GM18868 (cell line): ENCODE measurements at regions not wholly inside any gene's neighbourhood (a gene's known extent, or its start where the extent isn't known, plus 50 kb on each side); places are given as distances from the start of the nearest gene placed in this dataset.
"Not testable (repeated sequence)": the region's sequence is repeated elsewhere in the genome, so short reads cannot be mapped to it uniquely, and the experiment has no call there.

Experiments
- ATAC-seq: cut with Tn5 transposase; IDR thresholded peaks from one replicate; pipeline ENCODE4 v1.9.1; 2021; ENCODE audit warnings: mild to moderate bottlenecking, moderate library complexity; ENCODE audit not compliant: unreplicated experiment

- ATAC-seq, result no peak
Measured at GRCh38 chr18:60888071-60888624, 445.1 kb upstream of the CDH20 start.

GRCh38 chr18:60889442-60889841 lies 443.8 kb upstream of the CDH20 start:
- ATAC-seq, result no peak

- ATAC-seq, result no peak
Measured at GRCh38 chr18:60891936-60892335, 441.3 kb upstream of the CDH20 start.

GRCh38 chr18:60892441-60892840 lies 440.8 kb upstream of the CDH20 start:
- ATAC-seq, result no peak

- no peak for ATAC-seq
Measured at GRCh38 chr18:60892855-60893254, 440.4 kb upstream of the CDH20 start.

GRCh38 chr18:60893355-60894097 lies 439.7 kb upstream of the CDH20 start:
- no peak for ATAC-seq

- no peak for ATAC-seq
Measured at GRCh38 chr18:60894254-60894945, 438.8 kb upstream of the CDH20 start.

- no peak for ATAC-seq
Measured at GRCh38 chr18:60895181-60895580, 438.0 kb upstream of the CDH20 start.

GRCh38 chr18:60898111-60898510 lies 435.1 kb upstream of the CDH20 start:
- no peak for ATAC-seq

- ATAC-seq, result no peak
Measured at GRCh38 chr18:60905699-60906098, 427.5 kb upstream of the CDH20 start.

- ATAC-seq, result no peak
Measured at GRCh38 chr18:60910534-60910933, 422.7 kb upstream of the CDH20 start.

GRCh38 chr18:60911504-60911903 lies 421.7 kb upstream of the CDH20 start:
- no peak for ATAC-seq

- ATAC-seq, result no peak
Measured at GRCh38 chr18:60915160-60915559, 418.1 kb upstream of the CDH20 start.

- ATAC-seq, result not testable (repeated sequence)
Measured at GRCh38 chr18:60918862-60919261, 414.4 kb upstream of the CDH20 start.

GRCh38 chr18:60925892-60926291 lies 407.3 kb upstream of the CDH20 start:
- ATAC-seq, result no peak

GRCh38 chr18:60929966-60930365 lies 403.3 kb upstream of the CDH20 start:
- no peak for ATAC-seq

- no peak for ATAC-seq
Measured at GRCh38 chr18:60935041-60935910, 398.0 kb upstream of the CDH20 start.

GRCh38 chr18:60936101-60936500 lies 397.1 kb upstream of the CDH20 start:
- no peak for ATAC-seq

- ATAC-seq, result no peak
Measured at GRCh38 chr18:60943297-60943696, 389.9 kb upstream of the CDH20 start.

GRCh38 chr18:60950634-60951033 lies 382.6 kb upstream of the CDH20 start:
- no peak for ATAC-seq

GRCh38 chr18:60951091-60951490 lies 382.1 kb upstream of the CDH20 start:
- ATAC-seq, result no peak
